ENCODE measurements at regions not wholly inside any gene's neighbourhood (a gene's known extent, or its start where the extent isn't known, plus 50 kb on each side); places are given as distances from the start of the nearest gene placed in this dataset.
"Not testable (repeated sequence)": the region's sequence is repeated elsewhere in the genome, so short reads cannot be mapped to it uniquely, and the experiment has no call there.

DNA sequence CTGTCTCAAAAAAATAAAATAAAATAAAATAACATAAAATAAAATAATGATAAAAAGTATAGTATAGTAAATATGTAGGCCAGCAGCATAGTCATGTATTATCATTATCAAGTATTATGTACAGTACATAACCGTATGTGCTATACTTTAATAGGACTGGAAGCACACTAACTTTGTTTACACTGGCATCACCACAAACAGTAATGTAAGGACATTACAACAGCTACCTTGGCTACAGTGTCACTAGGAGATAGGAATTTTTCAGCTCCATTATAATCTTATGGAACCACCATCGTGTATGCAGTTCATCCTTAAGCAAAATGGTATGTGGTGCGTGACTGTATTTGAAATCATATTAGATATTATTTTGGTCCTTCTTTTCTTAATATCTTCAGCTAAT, 1163.5 kb upstream of the LRRTM3 start:
- no peak for DNase-seq (ENCODE audit: low spot score)

DNA sequence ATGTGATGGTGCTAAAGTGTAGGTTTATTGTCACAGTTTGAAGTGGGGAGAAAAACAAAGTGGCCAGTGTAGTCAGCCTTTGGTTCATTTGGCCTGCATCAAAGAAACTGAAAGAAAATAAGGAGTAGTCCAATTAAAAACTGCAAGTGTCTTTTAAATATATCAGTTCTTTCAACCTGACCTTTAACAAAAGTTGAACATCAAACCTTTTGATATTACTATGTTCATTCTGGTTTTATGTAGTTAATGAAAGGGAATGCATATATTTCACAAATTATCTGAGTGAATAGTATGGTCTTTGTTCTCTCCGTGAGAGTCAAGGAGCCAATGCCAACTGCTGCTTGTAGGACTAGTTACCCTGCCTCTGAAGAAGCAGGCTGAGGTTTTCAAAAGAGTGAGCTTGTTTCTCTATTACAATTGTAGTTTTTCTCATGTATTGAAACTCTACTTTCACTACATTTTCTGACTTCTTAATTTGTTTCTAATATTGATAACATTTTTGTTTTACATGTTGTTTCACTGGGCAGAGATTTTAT, 1160.8 kb upstream of the LRRTM3 start:
- no peak for DNase-seq (ENCODE audit: low spot score)

DNA sequence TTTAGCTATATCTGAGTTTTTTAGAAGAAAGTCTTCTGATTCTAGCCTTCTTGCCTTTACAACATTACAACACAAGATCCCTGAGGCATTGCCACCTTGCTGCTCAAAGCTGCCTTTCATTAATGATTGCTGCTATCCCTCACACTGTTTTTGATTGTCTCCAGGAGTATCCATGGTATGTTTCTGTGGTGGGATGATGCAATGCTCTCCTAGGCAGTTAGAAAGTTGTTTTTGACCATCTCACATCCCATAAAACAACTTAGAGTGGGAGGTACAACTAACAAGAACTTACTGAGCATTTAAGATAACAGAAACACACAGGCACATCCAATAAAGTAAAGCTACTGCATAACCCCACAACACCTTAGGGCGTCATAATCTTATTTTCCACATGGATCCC, 1156.0 kb upstream of the LRRTM3 start:
- DNase-seq (ENCODE audit: low spot score), result no peak

DNA sequence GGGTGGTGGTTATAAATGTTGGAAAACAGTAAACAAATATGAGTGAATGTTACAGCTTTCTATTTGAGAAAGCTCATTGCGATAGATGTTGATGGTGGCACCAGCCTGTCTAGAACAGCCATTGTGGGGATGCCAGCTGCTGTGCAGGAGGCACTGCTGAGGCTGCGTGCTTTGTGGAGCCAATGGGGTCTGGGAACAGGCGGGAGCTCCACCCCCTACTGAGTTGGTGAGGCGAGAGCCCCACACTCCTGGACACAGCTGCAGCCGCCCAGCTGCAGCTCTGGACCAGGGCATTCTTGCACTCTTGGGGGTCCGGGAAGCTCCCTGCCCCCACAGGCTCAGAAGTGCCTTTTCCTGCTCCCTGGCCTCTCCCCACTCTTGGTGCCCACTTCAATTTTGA, 1147.1 kb upstream of the LRRTM3 start:
- DNase-seq (ENCODE audit: low spot score), result no peak

DNA sequence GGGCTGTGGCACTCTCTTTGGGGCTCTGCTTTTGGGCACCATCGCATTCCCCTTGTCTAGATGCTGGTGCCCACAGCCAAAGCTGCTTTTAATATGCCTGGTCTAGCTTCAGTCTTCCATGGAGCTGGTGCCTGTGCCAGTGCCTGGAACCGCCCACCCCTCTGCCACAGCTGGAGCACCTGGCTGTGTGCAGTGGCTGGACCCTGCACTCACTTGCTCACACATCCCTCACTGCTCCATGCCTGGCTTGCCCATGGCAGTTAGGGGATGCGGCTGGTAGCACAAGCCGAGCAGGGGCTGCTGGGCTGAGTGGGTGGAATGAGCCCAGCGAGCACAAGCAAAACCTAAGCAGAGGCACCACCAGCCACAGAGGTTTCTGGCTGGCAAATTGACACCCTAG, 1145.9 kb upstream of the LRRTM3 start:
- no peak for DNase-seq (ENCODE audit: low spot score)

DNA sequence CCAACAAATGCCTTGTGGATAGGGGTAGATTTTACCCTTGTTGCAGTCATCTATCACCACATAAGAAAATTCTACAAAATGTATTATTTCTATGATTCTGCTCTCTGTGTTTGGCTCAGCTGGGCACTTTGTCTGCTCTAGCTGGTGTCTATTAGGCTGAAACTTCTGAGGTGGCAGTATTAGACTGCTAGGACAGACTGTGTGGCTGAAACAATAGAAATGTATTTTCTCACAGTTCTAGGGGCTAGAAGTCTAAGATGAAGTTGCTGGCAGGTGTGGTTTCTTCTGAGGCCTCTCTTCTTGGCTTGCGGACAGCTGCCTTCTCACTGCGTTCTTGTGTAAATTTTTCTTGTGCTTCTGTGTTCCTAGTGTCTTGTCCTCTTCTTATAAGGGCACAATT, 1139.6 kb upstream of the LRRTM3 start:
- no peak for DNase-seq (ENCODE audit: low spot score)

DNA sequence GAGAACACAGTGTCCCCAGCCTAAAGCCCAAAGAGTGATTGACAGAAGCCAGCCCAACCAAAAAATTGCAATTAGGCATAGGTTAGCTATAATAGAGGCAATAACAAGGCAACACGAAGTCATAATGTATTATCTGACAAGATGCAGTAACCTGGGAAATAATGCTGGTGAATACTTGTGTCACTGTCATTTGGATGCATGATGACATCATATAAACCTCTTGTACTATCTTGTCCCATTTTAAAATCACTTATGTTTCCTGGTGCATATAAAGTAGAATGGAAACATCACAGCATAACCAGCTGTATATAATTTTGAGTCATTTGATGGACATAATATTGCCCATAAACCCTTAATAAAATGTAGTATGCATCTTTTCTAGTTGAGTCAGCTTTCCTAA, 1138.3 kb upstream of the LRRTM3 start:
- no peak for DNase-seq (ENCODE audit: low spot score)

DNA sequence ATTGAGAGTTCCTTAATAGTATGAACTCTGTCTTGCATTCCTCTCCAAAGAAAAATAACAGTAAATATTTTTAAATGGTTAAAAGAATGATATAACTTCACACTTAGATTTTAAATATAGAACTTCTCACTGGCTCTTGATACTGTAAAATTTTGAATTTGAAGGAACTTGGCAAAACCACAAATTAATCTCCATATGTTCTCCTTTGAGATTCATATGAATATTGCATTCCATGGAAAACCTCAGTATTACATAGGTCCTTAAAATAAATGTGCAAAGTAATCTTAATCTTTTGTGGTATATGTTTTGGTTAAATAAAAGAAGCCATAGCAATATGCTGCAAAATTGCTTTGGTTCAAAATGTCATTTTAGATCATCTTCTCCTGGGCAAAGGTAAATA, 1137.6 kb upstream of the LRRTM3 start:
- DNase-seq (ENCODE audit: low spot score), result no peak

DNA sequence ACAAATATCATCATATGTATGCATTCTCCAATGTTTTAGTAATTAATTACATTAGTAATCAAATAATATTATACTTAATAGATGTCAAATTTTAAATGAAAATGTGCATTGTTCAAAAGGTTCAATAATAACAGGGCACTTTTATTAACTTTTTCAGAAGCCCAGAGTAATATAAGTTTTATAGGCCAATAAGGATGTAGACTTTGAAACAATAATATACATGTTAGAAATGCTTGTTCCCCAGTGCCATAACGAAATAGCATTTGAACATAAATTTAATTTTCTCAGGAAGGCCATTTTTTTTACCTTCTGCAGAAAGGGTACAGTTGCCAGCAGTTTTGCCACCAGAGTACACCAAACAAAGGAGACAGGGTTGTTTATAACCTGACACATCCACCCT, 1133.9 kb upstream of the LRRTM3 start:
- DNase-seq (ENCODE audit: low spot score), result no peak

DNA sequence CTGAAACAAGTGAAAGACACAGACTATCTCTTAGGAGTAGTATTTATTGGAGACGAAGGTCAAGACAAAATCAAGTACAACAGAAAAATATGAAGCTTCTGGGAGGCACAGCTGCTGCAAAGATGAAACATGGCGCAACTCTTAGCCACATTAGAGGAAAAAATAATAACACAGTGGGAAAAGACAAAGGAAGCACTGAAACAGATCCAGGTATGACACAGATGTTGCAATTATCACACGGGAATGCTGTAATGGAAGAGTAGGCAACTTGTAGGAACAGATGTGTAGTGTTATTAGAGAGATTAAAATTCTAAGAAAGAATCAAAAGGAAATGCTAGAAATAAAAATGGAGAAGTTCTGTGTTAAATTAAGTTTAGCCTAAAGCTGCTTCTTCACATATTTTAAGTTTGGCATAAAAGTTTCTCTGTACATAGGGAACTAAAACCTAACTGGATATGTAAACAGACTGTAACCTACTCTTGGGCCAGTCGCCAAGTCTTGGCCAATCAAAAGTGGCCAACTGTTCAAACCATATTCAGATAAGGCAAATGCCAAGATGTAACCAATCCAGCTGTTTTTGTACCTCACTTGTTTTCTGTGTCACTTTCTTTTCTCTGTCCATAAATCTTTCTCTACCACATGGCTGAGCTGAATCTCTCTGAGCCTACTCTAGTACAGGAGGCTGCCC, 1132.0 kb upstream of the LRRTM3 start:
- DNase-seq (ENCODE audit: low spot score), result peak; percentile 5

DNA sequence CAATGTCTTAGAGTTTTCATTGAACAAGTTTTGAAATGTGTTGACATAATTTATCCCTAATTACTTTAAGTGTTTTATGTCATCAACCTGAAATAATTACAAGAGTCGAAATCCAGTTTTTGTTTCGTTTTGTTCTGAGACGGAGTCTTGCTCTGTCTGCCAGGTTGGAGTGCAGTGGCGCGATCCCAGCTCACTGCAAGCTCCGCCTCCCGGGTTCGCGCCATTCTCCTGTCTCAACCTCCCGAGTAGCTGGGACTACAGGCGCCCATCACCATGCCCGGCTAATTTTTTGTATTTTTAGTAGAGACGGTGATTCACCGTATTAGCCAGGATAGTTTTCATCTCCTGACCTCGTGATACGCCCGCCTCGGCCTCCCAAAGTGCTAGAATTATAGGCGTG, 1131.0 kb upstream of the LRRTM3 start:
- not testable (repeated sequence) for DNase-seq (ENCODE audit: low spot score)

DNA sequence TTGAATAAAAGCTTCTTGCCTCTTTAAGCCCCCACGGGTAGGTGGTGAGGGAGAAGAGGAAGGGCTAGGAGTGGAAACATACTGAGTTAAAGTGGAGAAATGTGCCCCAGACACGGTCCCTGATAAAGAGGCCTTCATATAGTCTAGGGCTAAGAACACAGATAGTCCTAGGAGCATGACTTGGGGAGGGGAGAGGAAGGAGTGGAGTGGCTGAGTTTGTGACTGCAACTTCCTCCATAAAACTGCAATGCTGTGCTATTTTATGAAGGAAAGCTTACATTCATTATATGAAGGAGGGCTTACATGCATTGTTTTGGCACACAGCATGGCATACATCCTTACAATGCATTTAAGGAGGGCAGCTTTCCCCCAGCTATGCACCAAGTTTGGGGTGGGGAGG, 1129.4 kb upstream of the LRRTM3 start:
- no peak for DNase-seq (ENCODE audit: low spot score)

DNA sequence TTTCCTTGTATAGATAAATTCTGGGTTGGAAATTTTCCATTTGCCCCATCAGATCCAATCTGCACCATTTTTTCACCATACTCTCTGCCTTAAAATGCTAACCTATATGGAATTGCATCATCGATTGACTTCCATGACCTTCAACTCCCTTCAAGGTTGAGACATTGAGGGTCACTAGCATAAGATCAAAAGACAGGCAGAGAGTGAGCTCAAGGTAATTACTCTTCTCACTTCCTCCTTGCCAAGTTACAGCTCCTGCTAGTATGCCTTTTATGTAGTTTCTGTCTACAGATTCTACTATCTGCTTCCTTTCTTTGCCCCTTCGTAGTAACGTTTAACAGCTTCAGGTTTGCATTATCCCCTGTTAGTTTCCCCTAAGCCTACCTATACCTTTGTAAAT, 1127.7 kb upstream of the LRRTM3 start:
- no peak for DNase-seq (ENCODE audit: low spot score)

DNA sequence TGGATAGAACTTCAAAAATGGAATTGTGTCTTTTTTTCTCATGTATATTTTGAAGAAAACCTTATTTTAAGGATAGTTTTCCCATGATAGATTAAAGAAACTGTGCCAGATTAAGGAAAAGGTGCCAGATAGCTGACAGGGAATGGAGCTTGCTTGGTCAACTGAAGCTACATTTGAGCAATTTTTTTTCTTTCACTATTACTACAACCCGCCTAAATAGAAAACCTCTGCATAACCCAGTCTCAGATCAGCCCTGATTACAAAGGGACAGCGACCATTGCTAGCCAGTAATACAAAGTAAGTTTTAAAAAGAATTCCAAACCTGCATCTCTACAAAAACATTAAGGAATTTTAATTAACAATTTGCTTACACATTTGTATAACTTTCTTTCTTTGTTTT, 1123.4 kb upstream of the LRRTM3 start:
- no peak for DNase-seq (ENCODE audit: low spot score)

DNA sequence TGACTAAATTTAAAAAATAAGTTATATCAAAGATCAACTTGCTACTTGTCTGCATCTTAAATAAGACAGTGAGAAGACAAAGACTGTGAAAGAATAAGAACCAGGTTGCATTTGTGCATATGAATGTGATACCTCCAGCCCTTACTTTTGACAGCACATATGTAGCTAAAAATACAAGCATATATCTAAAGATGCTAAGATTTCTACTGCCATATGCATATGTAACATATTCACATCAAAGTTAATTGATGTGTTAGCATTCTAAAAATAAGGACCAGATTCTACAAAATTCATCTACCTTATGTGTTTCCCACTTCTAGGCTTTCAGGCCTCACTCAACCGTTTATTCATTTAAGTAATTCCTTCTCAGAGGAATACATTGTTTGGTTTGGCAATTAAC, 1120.3 kb upstream of the LRRTM3 start:
- no peak for DNase-seq (ENCODE audit: low spot score)

DNA sequence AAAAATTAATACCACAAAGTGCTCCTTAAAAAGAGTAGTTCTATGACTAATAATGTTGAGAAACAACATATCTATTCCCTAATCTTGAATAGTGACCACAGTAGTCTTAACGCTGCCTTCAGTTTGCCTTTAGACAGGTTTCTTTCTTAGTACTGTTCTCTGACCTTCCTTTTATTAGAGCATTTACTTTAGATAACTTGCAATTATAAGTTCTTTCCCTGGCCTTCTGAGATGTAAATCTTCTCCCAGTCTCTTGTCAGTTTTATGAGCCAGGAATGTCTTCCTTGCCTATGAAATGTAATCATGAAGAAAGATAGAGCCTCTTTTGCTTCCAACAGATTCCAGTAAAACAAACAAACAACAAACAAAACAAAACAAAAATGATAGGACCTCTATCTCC, 1119.8 kb upstream of the LRRTM3 start:
- peak; percentile 29 for DNase-seq (ENCODE audit: low spot score)

DNA sequence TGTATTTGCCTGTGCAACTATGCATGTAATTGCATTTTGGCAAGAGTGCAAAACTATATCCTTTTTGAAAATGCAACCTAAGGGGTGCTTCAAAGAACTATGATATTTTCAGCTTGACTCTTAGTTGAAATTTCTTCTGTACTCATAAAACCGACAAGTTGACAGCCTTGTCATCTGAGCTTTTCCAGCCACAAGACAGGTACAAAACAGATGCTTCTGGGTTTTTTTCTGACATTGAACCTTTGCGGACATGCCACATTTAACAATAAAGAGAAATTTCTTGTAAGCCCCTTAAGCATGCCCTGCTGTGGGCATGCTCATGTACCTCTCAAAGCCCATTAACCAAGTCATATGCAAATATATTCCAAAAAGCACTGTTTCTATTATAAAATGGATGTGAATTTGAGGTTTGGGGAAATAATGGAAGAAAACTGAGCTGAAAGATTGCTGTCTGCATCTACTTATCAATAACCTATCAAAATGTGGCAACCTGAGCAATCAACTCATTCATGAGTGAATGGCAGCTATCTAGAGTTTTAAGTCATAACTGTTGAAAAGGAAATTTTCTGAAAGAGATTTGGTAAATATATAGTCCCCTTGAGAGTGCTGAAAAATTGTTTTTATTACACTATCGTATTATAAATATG, 1117.0 kb upstream of the LRRTM3 start:
- no peak for DNase-seq (ENCODE audit: low spot score)

DNA sequence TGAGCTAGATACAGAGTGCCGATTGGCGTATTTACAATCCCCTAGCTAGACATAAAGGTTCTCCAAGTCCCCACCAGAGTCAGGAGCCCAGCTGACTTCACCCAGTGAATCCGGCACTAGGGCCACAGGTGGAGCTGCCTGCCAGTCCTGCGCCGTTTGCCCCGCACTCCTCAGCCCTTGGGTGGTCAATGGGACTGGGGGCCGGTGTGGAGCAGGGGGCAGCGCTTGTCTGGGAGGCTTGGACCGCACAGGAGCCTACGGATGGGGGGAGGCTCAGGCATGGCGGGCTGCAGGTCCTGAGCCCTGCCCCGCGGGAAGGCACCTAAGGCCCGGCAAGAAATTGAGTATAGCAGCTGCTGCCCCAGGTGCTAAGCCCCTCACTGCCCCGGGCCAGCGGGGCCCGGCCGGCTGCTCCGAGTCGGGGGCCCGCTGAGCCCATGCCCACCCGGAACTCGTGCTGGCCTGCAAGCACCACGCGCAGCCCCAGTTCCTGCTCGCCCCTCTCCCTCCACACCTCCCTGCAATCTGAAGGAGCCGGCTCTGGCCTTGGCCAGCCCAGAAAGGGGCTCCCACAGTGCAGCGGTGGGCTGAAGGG, 1113.8 kb upstream of the LRRTM3 start:
- DNase-seq (ENCODE audit: low spot score), result no peak

DNA sequence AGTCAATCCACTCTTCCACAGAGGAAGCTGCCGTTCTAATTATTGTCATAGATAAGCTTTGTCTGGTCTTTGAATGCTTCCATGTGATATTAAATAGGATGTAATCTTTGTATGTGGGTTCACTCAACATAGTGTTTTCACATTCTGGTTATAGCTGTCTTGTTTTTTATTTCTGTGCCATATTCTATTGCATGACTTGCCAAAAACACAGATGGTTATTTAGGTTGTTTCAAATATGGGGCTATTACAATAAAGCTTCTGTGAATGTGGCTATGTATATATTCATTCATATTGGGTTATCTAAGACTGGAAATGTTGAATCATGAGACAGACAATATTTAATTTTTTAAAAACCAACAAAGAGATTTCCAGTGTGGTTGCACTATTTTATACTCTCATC, 1109.3 kb upstream of the LRRTM3 start:
- DNase-seq (ENCODE audit: low spot score), result no peak

DNA sequence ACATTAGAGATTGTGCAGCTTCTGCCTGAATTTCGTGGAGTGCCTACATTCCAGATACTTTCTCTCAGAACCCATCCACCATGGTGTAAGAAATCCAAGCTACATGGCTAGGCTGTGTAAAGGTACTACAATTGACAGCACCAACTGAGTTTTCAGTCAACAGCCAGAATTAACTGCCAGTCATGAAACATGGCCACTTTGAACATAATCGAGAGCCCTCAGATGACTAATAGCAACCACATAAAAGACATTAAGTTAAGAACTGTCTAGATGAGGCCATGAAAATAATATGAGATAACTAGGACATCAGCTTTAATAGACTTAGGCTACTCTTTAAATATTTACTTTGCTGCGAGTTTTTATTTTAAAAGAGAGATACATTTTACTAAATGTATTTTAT, 1106.8 kb upstream of the LRRTM3 start:
- DNase-seq (ENCODE audit: low spot score), result no peak

DNA sequence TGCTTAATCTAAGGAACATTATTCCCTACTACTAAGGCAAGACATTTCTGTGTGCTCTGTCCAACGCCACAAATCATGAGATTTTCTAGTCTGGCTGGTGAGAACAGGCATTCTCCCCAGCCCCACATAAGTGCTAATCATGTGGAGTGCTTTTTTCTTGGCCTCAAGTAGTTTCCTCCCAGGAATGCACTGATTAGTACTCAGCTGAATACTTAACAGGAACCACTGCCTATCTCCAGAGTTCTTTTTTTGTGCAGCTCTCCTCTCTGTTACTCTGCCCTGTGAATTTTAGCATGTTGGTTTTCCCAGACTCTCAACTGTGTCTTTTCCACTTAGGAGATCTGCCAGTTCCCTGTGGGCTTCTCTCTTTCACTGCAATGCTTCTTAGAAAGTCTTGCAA, 1098.5 kb upstream of the LRRTM3 start:
- no peak for DNase-seq (ENCODE audit: low spot score)

DNA sequence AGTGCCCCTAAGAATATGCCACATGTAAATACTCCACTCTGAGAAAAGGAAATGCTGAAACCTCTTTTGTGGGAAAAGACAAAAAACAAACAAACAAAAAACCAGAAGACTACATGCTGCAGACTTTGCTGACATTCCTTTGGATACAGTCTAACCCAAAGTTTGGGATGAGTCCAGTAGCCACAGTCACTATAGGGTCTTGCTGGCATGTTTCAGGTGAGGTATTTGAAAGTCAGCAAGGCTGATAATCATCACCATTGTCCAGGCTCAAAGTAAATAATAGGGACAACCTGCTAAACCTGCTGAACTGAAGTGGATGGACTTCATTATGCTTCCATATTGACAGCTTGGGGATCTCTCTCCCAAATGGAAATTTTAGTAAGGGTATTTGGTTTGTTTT, 1087.0 kb upstream of the LRRTM3 start:
- DNase-seq (ENCODE audit: low spot score), result peak; percentile 14

DNA sequence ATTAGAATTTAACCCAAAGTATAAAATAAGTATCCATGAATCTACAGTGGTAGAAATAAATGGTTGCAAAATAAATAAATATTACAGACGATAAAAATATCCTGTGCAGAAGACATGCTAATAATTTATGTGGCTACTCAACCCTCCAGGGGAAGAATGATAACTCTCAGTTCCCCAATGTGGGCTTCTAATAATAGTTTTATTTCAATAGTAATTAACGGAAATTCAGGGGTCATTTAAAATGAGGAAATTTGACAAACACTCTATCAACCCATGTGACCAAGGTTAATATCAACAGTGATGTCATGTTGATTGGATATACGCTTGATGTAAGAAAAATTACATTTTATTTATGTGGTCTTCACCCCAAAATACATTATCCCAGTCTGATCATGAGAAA, 1082.6 kb upstream of the LRRTM3 start:
- no peak for DNase-seq (ENCODE audit: low spot score)
